IMR-90 (cell line): ENCODE measurements at regions not wholly inside any gene's neighbourhood (a gene's known extent, or its start where the extent isn't known, plus 50 kb on each side); places are given as distances from the start of the nearest gene placed in this dataset.

Source experiments
- ATAC-seq: fragments of 200-7000 bp; cut with Tn5 transposase; 2 replicates; pipeline ENCODE4 v1.9.1; 2020; ENCODE audit warnings: low read depth, mild to moderate bottlenecking, moderate library complexity
- BruUV-seq: library from RNA; stranded (reverse); fragments of 400-500 nt; replicated peaks from 2 replicates; lab custom pipeline; 2021; lab: Mats Ljungman, UMichigan
- CTCF ChIA-PET: fragments of 300-600 bp; formaldehyde crosslinking; extraction: SDS; loops from one replicate; lab custom pipeline; 2021; ENCODE audit warnings: antibody characterized with exemption; lab: Yijun Ruan, JAX
- POLR2A ChIA-PET: fragments of 300-600 bp; sonication (Branson Sonifier 250); formaldehyde crosslinking; loops from one replicate; lab custom pipeline; 2022; ENCODE audit warnings: antibody characterized with exemption; ENCODE audit not compliant: unreplicated experiment; lab: Charles Lee
- DNase-seq: peaks from one replicate; pipeline ENCODE4 v3.0.0; 2013
- H2AFZ ChIP-seq: replicated peaks from 2 replicates; pipeline ENCODE3; 2013; ENCODE audit warnings: low read length, mild to moderate bottlenecking; ENCODE audit not compliant: poor library complexity
- H2AK5ac ChIP-seq: 2 replicates; pipeline ENCODE4 v1.6.1; 2013; ENCODE audit warnings: low read depth, low read length, inconsistent platforms
- H2AK9ac ChIP-seq: replicated peaks from 2 replicates; pipeline ENCODE3; 2013; ENCODE audit warnings: mild to moderate bottlenecking, low read depth, low read length, moderate library complexity; ENCODE audit not compliant: poor library complexity
- H2BK120ac ChIP-seq: 2 replicates; pipeline ENCODE4 v1.6.1; 2013; ENCODE audit warnings: low read depth, low read length, inconsistent platforms
- H2BK15ac ChIP-seq: 3 replicates; pipeline ENCODE4 v1.6.1; 2013; ENCODE audit warnings: low read depth, low read length, inconsistent platforms
- H2BK20ac ChIP-seq: 2 replicates; pipeline ENCODE4 v1.6.1; 2013; ENCODE audit warnings: low read depth, mild to moderate bottlenecking, inconsistent platforms, low read length, moderate library complexity
- H2BK5ac ChIP-seq: 2 replicates; pipeline ENCODE4 v1.6.1; 2013; ENCODE audit warnings: mild to moderate bottlenecking, low read depth, low read length, inconsistent platforms; ENCODE audit not compliant: poor library complexity, severe bottlenecking
- H3K14ac ChIP-seq: replicated peaks from 2 replicates; pipeline ENCODE4 v1.6.1; 2013; ENCODE audit warnings: low read depth, low read length, inconsistent platforms
- H3K18ac ChIP-seq: 2 replicates; pipeline ENCODE4 v1.6.1; 2013; ENCODE audit warnings: low read depth, low read length, control low read depth
- H3K23ac ChIP-seq: 2 replicates; pipeline ENCODE4 v1.6.1; 2013; ENCODE audit warnings: low read depth, low read length, inconsistent platforms
- H3K27ac ChIP-seq: 2 replicates; pipeline ENCODE4 v1.5.1; 2013; ENCODE audit warnings: mild to moderate bottlenecking, control low read depth, low read length; ENCODE audit not compliant: insufficient read depth
- H3K27me3 ChIP-seq: 2 replicates; pipeline ENCODE4 v1.6.1; 2013; ENCODE audit warnings: low read length; ENCODE audit not compliant: control insufficient read depth, insufficient read depth
- H3K36me3 ChIP-seq: 2 replicates; pipeline ENCODE4 v1.6.1; 2013; ENCODE audit warnings: low read length, mixed read lengths; ENCODE audit not compliant: control insufficient read depth, insufficient read depth
- H3K4ac ChIP-seq: 2 replicates; pipeline ENCODE4 v1.6.1; 2013; ENCODE audit warnings: low read depth, low read length, inconsistent platforms
- H3K4me1 ChIP-seq: 2 replicates; pipeline ENCODE4 v1.6.1; 2013; ENCODE audit warnings: low read length, mixed read lengths; ENCODE audit not compliant: control insufficient read depth, insufficient read depth
- H3K4me2 ChIP-seq: 2 replicates; pipeline ENCODE4 v1.6.1; 2013; ENCODE audit warnings: low read depth, mild to moderate bottlenecking, control low read depth, low read length, moderate library complexity
- H3K4me3 ChIP-seq: 2 replicates; pipeline ENCODE4 v1.5.1; 2013; ENCODE audit warnings: low read depth, mild to moderate bottlenecking, control low read depth, low read length, moderate library complexity; ENCODE audit not compliant: insufficient read depth
- H3K56ac ChIP-seq: 2 replicates; pipeline ENCODE4 v1.6.1; 2013; ENCODE audit warnings: low read length, inconsistent platforms; ENCODE audit not compliant: insufficient read depth; ENCODE audit errors: extremely low read depth
- H3K79me1 ChIP-seq, 2 experiments: 2 replicates each; pipeline ENCODE4 v1.6.1; 2013; ENCODE audit warnings: low read length in 2 of 2, inconsistent platforms in 1 of 2, low read depth in 1 of 2
- H3K9ac ChIP-seq: 2 replicates; pipeline ENCODE4 v1.6.1; 2013; ENCODE audit warnings: low read depth, low read length, control low read depth
- H3K9me1 ChIP-seq: 2 replicates; pipeline ENCODE4 v1.6.1; 2013; ENCODE audit warnings: low read length, inconsistent platforms; ENCODE audit not compliant: insufficient read depth
- H3K9me3 ChIP-seq: 2 replicates; pipeline ENCODE4 v1.6.1; 2013; ENCODE audit warnings: low read length; ENCODE audit not compliant: control insufficient read depth, insufficient read depth
- H4K20me1 ChIP-seq: 2 replicates; pipeline ENCODE4 v1.6.1; 2013; ENCODE audit warnings: low read length, inconsistent platforms; ENCODE audit not compliant: insufficient read depth
- H4K5ac ChIP-seq: 2 replicates; pipeline ENCODE4 v1.6.1; 2013; ENCODE audit warnings: mild to moderate bottlenecking, low read depth, low read length, control low read depth
- H4K8ac ChIP-seq, 2 experiments: 2 replicates each; pipeline ENCODE4 v1.6.1; 2013; ENCODE audit warnings: low read depth in 2 of 2, low read length in 2 of 2, control low read depth in 1 of 2, inconsistent platforms in 1 of 2
- H4K91ac ChIP-seq: 2 replicates; pipeline ENCODE4 v1.6.1; 2013; ENCODE audit warnings: low read depth, low read length, inconsistent platforms; ENCODE audit not compliant: insufficient read depth
- FOS ChIP-seq: fragments of 150-350 bp; IDR thresholded peaks from 2 replicates; pipeline ENCODE4 v1.6.1; 2016; ENCODE audit warnings: low read depth, low read length
- NFE2L2 ChIP-seq: fragments of 150-350 bp; IDR thresholded peaks from 2 replicates; pipeline ENCODE4 v1.6.1; 2016; ENCODE audit warnings: low read depth, mild to moderate bottlenecking, low read length
- POLR2A ChIP-seq: IDR thresholded peaks from 2 replicates; pipeline ENCODE4 v1.6.1; 2012; ENCODE audit warnings: mild to moderate bottlenecking, low read depth, low read length
- RCOR1 ChIP-seq: IDR thresholded peaks from 2 replicates; pipeline ENCODE4 v1.6.1; 2012; ENCODE audit warnings: mild to moderate bottlenecking, low read length, improper control_type of control experiment; ENCODE audit not compliant: insufficient replicate concordance
- USF2 ChIP-seq: fragments of 150-350 bp; IDR thresholded peaks from 2 replicates; pipeline ENCODE4 v1.6.1; 2017; ENCODE audit warnings: mild to moderate bottlenecking, antibody characterized with exemption, low read length, low read depth
- WGBS, 2 experiments: methylation state at CpG; one replicate each; pipeline versions ENCODE4 v1.1.5 to v1.1.7; 2013; ENCODE audit warnings: missing lambda C conversion rate in 2 of 2; ENCODE audit not compliant: insufficient read length in 1 of 2; ENCODE audit errors: extremely low coverage in 2 of 2; 5-methylcytosine and 5-hydroxymethylcytosine counted together
- dilution Hi-C: fragments of 300-500 bp; cut with HindIII; formaldehyde crosslinking; loops from one replicate; pipeline ENCODE4 v1.14.3; 2018; ENCODE audit warnings: low sequenced_read_pairs; ENCODE audit not compliant: unreplicated experiment
- in situ Hi-C: fragments of 300-500 bp; cut with MboI; formaldehyde crosslinking; loops from 3 replicates; pipeline ENCODE4 v1.14.3; 2019; ENCODE audit warnings: low sequenced_read_pairs, inconsistent platforms, mixed read lengths
- intact Hi-C: fragments of 100-400 bp; cut with micrococcal nuclease; formaldehyde crosslinking; loops from 2 replicates; pipeline ENCODE4 v1.10.0; 2022

- ATAC-seq (no peak), DNase-seq (no peak)
- no CpG with 5 or more reads among the region's 3 CpGs for WGBS, 2 experiments
- Histone ChIP-seq H3K14ac (no peak overlapping the region), H3K27ac (no peak overlapping the region), H3K9me3 (peaks cover 10% of the 10 kb centered on the region), H3K9me1 (no peaks in the 10 kb centered on the region), H4K5ac (no peak overlapping the region), H4K20me1 (no peaks in the 10 kb centered on the region), H3K23ac (no peak overlapping the region), H3K4me3 (no peak overlapping the region), H2BK15ac (no peak overlapping the region), H3K4me1 (no peaks in the 10 kb centered on the region), H2BK120ac (no peak overlapping the region), H3K4ac (no peak overlapping the region), H3K36me3 (no peaks in the 10 kb centered on the region), H3K4me2 (no peak overlapping the region), H2BK20ac (no peak overlapping the region), H3K27me3 (no peaks in the 10 kb centered on the region), H2AK5ac (no peak overlapping the region), H4K91ac (no peak overlapping the region), H2AFZ (no peak overlapping the region), H4K8ac (no peak overlapping the region), H3K56ac (no peak overlapping the region), H3K18ac (no peak overlapping the region), H2AK9ac (no peak overlapping the region), H2BK5ac (no peak overlapping the region), H3K9ac (no peak overlapping the region), H3K79me1 (no peaks in the 10 kb centered on the region)
- ChIA-PET POLR2A (no interaction called here), CTCF (no interaction called here)
- in situ Hi-C loops: loop anchor here (10.0 kb wide), 1 partner anchor 56 kb away; no protein-coding TSS in a partner anchor
- dilution Hi-C loops: no loop called here
- no TSS peak for BruUV-seq
- intact Hi-C loops: no loop called here
- no peak for TF ChIP-seq RCOR1
- TF ChIP-seq NFE2L2: no peak
- no peak for TF ChIP-seq FOS
- TF ChIP-seq USF2: no peak
- TF ChIP-seq POLR2A: no peak
These were observed 63.0 kb upstream of the CELF4 start for GRCh38 chr18:37628470-37629220.
